K562 (cell line): ENCODE measurements at regions not wholly inside any gene's neighbourhood (a gene's known extent, or its start where the extent isn't known, plus 50 kb on each side); places are given as distances from the start of the nearest gene placed in this dataset.

Source experiments
- CXXC5 ChIP-seq: fragments of 250-450 bp; sonication (Bioruptor Pico); IDR thresholded peaks from 2 replicates; pipeline ENCODE4 v1.8.0; 2022; ENCODE audit warnings: inconsistent platforms, mild to moderate bottlenecking, moderate library complexity
- GATA2 ChIP-seq: sonication (generic); formaldehyde crosslinking; IDR thresholded peaks from 2 replicates; pipeline ENCODE4 v1.4.0; 2020; ENCODE audit warnings: mild to moderate bottlenecking, missing genetic modification reagents
- HCFC1 ChIP-seq: IDR thresholded peaks from 2 replicates; pipeline ENCODE4 v1.6.1; 2012; ENCODE audit warnings: low read depth, low read length, improper control_type of control experiment
- HDAC3 ChIP-seq: fragments of 450-650 bp; IDR thresholded peaks from 2 replicates; pipeline ENCODE4 v1.6.1; 2018; ENCODE audit warnings: borderline replicate concordance, mild to moderate bottlenecking, moderate library complexity; ENCODE audit not compliant: partially characterized antibody
- KDM4B ChIP-seq, 2 experiments: fragments of 450-650 bp in 1 of 2; sonication (generic) in 1 of 2; IDR thresholded peaks; 2 replicates each; pipeline ENCODE4 v1.6.1; 2016 to 2017; ENCODE audit warnings: borderline replicate concordance in 2 of 2, antibody characterized with exemption in 1 of 2, low read depth in 1 of 2, mild to moderate bottlenecking in 1 of 2
- MAFK ChIP-seq: IDR thresholded peaks from 2 replicates; pipeline ENCODE4 v1.6.1; 2011; ENCODE audit warnings: low read length, improper control_type of control experiment
- RBM34 ChIP-seq: fragments of 200-400 bp; formaldehyde crosslinking; IDR thresholded peaks from 2 replicates; pipeline ENCODE4 v1.6.1; 2018; ENCODE audit warnings: low read length, borderline replicate concordance; ENCODE audit not compliant: insufficient read depth
- TARDBP ChIP-seq: fragments of 450-650 bp; IDR thresholded peaks from 2 replicates; pipeline ENCODE4 v1.6.1; 2016
- U2AF2 ChIP-seq: fragments of 200-400 bp; formaldehyde crosslinking; optimal IDR thresholded peaks from 2 replicates; pipeline ENCODE3; 2017; ENCODE audit warnings: low read depth, mild to moderate bottlenecking, low read length
- ZBTB8A ChIP-seq: fragments of 450-650 bp; IDR thresholded peaks from 2 replicates; pipeline ENCODE4 v1.6.1; 2018; ENCODE audit warnings: mild to moderate bottlenecking, moderate library complexity; ENCODE audit not compliant: partially characterized antibody
- TF ChIP-seq, protein P1 (sequence below): IDR thresholded peaks from 2 replicates; pipeline ENCODE4 v1.6.1; 2011; ENCODE audit warnings: borderline replicate concordance, low read depth, mild to moderate bottlenecking, moderate library complexity, low read length; ENCODE audit not compliant: insufficient read depth, poor library complexity, severe bottlenecking
- TF ChIP-seq, protein P2 (sequence below): fragments of 250-450 bp; sonication (Bioruptor Pico); IDR thresholded peaks from 2 replicates; pipeline ENCODE4 v1.4.0; 2020
- TF ChIP-seq, protein P3 (sequence below): fragments of 250-450 bp; sonication (Bioruptor Pico); IDR thresholded peaks from 2 replicates; pipeline ENCODE4 v1.5.0; 2021
- TF ChIP-seq, protein P4 (sequence below): fragments of 250-450 bp; sonication (Bioruptor Pico); IDR thresholded peaks from 2 replicates; pipeline ENCODE4 v1.5.0; 2020; ENCODE audit warnings: mild to moderate bottlenecking, borderline replicate concordance

DNA sequence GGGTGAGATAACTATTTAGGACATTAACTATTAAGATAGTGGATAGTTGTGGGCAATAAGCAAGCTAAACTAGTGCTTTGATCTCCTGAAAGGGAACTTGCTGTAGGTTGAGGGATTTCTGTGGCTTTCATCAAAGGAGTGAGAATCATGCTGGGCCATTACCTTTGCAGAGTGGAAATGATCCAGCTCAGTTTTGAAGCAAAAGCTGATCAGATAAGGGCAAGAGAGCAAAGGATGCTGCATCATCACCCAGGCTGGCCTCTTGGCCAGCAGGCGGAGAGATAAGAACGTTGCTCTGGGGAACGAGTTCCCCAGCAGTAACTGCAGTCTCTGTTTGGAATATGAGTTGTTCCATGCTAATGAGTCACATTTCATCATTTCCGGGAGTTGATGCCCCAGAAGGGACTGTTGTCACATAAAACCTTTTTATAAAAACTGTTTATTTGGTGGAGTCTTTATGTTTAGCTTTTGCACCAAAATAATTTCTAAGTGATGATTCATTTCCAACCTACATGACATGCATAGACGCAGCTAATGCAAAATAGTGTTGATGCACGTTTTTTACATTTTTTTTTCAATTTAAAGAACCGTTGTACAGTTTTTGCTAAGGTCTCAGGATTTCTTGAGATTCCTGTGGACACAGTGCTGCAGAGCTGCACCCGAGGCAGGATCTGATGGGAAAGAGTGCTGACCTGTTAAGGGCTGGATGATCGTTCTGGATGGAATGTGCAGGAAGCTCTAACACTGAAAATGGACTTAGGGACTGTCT is 99.3 kb downstream of the ACTBL2 start (continued):
- TF ChIP-seq, protein P1, sequence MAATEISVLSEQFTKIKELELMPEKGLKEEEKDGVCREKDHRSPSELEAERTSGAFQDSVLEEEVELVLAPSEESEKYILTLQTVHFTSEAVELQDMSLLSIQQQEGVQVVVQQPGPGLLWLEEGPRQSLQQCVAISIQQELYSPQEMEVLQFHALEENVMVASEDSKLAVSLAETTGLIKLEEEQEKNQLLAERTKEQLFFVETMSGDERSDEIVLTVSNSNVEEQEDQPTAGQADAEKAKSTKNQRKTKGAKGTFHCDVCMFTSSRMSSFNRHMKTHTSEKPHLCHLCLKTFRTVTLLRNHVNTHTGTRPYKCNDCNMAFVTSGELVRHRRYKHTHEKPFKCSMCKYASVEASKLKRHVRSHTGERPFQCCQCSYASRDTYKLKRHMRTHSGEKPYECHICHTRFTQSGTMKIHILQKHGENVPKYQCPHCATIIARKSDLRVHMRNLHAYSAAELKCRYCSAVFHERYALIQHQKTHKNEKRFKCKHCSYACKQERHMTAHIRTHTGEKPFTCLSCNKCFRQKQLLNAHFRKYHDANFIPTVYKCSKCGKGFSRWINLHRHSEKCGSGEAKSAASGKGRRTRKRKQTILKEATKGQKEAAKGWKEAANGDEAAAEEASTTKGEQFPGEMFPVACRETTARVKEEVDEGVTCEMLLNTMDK, result no peak
- peak; percentile 54 for TF ChIP-seq HDAC3
- no peak for TF ChIP-seq TARDBP
- peak; percentile 87 for TF ChIP-seq MAFK
- TF ChIP-seq HCFC1, result peak; percentile 32; the same call in 1 of the 2 replicates
- TF ChIP-seq ZBTB8A, result no peak
- TF ChIP-seq RBM34, result no peak
- no peak for TF ChIP-seq KDM4B (IDR thresholded peaks at IDR 0.05; ENCODE audit: borderline replicate concordance in 2 of 2, low read depth in 1 of 2)
- TF ChIP-seq, protein P2, sequence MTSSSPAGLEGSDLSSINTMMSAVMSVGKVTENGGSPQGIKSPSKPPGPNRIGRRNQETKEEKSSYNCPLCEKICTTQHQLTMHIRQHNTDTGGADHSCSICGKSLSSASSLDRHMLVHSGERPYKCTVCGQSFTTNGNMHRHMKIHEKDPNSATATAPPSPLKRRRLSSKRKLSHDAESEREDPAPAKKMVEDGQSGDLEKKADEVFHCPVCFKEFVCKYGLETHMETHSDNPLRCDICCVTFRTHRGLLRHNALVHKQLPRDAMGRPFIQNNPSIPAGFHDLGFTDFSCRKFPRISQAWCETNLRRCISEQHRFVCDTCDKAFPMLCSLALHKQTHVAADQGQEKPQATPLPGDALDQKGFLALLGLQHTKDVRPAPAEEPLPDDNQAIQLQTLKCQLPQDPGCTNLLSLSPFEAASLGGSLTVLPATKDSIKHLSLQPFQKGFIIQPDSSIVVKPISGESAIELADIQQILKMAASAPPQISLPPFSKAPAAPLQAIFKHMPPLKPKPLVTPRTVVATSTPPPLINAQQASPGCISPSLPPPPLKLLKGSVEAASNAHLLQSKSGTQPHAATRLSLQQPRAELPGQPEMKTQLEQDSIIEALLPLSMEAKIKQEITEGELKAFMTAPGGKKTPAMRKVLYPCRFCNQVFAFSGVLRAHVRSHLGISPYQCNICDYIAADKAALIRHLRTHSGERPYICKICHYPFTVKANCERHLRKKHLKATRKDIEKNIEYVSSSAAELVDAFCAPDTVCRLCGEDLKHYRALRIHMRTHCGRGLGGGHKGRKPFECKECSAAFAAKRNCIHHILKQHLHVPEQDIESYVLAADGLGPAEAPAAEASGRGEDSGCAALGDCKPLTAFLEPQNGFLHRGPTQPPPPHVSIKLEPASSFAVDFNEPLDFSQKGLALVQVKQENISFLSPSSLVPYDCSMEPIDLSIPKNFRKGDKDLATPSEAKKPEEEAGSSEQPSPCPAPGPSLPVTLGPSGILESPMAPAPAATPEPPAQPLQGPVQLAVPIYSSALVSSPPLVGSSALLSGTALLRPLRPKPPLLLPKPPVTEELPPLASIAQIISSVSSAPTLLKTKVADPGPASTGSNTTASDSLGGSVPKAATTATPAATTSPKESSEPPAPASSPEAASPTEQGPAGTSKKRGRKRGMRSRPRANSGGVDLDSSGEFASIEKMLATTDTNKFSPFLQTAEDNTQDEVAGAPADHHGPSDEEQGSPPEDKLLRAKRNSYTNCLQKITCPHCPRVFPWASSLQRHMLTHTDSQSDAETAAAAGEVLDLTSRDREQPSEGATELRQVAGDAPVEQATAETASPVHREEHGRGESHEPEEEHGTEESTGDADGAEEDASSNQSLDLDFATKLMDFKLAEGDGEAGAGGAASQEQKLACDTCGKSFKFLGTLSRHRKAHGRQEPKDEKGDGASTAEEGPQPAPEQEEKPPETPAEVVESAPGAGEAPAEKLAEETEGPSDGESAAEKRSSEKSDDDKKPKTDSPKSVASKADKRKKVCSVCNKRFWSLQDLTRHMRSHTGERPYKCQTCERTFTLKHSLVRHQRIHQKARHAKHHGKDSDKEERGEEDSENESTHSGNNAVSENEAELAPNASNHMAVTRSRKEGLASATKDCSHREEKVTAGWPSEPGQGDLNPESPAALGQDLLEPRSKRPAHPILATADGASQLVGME (CRISPR knock-in tag), result peak; percentile 95
- TF ChIP-seq CXXC5 (CRISPR knock-in tag), result peak; percentile 61
- no peak for TF ChIP-seq U2AF2
- TF ChIP-seq, protein P3, sequence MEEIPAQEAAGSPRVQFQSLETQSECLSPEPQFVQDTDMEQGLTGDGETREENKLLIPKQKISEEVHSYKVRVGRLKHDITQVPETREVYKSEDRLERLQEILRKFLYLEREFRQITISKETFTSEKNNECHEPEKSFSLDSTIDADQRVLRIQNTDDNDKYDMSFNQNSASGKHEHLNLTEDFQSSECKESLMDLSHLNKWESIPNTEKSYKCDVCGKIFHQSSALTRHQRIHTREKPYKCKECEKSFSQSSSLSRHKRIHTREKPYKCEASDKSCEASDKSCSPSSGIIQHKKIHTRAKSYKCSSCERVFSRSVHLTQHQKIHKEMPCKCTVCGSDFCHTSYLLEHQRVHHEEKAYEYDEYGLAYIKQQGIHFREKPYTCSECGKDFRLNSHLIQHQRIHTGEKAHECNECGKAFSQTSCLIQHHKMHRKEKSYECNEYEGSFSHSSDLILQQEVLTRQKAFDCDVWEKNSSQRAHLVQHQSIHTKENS (CRISPR knock-in tag), result no peak
- TF ChIP-seq, protein P4, sequence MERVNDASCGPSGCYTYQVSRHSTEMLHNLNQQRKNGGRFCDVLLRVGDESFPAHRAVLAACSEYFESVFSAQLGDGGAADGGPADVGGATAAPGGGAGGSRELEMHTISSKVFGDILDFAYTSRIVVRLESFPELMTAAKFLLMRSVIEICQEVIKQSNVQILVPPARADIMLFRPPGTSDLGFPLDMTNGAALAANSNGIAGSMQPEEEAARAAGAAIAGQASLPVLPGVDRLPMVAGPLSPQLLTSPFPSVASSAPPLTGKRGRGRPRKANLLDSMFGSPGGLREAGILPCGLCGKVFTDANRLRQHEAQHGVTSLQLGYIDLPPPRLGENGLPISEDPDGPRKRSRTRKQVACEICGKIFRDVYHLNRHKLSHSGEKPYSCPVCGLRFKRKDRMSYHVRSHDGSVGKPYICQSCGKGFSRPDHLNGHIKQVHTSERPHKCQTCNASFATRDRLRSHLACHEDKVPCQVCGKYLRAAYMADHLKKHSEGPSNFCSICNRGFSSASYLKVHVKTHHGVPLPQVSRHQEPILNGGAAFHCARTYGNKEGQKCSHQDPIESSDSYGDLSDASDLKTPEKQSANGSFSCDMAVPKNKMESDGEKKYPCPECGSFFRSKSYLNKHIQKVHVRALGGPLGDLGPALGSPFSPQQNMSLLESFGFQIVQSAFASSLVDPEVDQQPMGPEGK (CRISPR knock-in tag), result no peak
- peak; percentile 83 for TF ChIP-seq GATA2 (CRISPR knock-in tag)
